Left colon (tissue), 2 donors: ENCODE measurements at regions not wholly inside any gene's neighbourhood (a gene's known extent, or its start where the extent isn't known, plus 50 kb on each side); places are given as distances from the start of the nearest gene placed in this dataset.
"Not testable (repeated sequence)": the region's sequence is repeated elsewhere in the genome, so short reads cannot be mapped to it uniquely, and the experiment has no call there.

Source experiments
- ATAC-seq: fragments of 200-7000 bp; cut with Tn5 transposase; one replicate; pipeline ENCODE4 v1.9.1; 2020; ENCODE audit warnings: mild to moderate bottlenecking, moderate library complexity
- DNase-seq, 2 donors: peaks; one replicate each; pipeline ENCODE4 v3.0.0-alpha.2; 2020
- intact Hi-C, 2 donors: fragments of 100-400 bp; cut with DNase I in 1 of 2; cut with micrococcal nuclease in 1 of 2; formaldehyde crosslinking; loops; one replicate each; pipeline versions ENCODE4 v1.11.2 to v1.14.0; 2022; cut with DNase I, micrococcal nuclease
- donor health status: DM: no; HTN: no; CAD: no.
- donor health status: DM: yes; HTN: yes; CAD: no.

- ATAC-seq, intact Hi-C loops, DNase-seq: not testable (repeated sequence)
These were observed 1159.8 kb upstream of the TPTE start for GRCh38 chr21:9361615-9362014.

DNA sequence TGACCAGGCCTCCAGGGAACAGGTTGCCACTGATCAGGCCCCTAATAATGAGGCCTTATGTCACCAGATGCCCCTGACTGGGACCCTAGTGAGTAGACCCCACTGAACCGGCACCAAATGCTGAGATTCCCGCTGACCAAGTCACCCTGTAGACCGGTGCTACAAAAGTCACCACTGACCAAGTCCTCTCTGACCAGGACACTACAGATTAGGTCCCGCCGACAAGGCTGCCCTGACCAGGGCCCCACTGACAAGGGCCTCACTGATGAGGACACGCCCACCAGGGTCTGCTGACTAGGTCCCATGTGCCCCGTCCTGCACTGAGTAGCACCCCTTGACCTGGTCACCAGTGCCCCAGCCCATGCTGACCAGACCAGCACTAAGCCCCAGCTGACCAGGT lies 1159.1 kb upstream of the TPTE start:
- ATAC-seq, intact Hi-C loops: not testable (repeated sequence)
- DNase-seq: peak in 1 of 2 donors; percentile 26

- DNase-seq, ATAC-seq, intact Hi-C loops: not testable (repeated sequence)
These were observed 1155.6 kb upstream of the TPTE start for GRCh38 chr21:9365815-9366214.

- ATAC-seq, intact Hi-C loops, DNase-seq: not testable (repeated sequence)
These were observed 1154.8 kb upstream of the TPTE start for GRCh38 chr21:9366578-9366977.
